GM18909 (cell line): ENCODE measurements at regions not wholly inside any gene's neighbourhood (a gene's known extent, or its start where the extent isn't known, plus 50 kb on each side); places are given as distances from the start of the nearest gene placed in this dataset.
A peak's percentile ranks its signal among the peaks of the same experiment; 100 is the strongest.
"Not testable (repeated sequence)": the region's sequence is repeated elsewhere in the genome, so short reads cannot be mapped to it uniquely, and the experiment has no call there.

ENCODE experiments used
- ATAC-seq: cut with Tn5 transposase; IDR thresholded peaks from one replicate; pipeline ENCODE4 v1.9.1; 2021; ENCODE audit warnings: mild to moderate bottlenecking; ENCODE audit not compliant: unreplicated experiment, poor library complexity

DNA sequence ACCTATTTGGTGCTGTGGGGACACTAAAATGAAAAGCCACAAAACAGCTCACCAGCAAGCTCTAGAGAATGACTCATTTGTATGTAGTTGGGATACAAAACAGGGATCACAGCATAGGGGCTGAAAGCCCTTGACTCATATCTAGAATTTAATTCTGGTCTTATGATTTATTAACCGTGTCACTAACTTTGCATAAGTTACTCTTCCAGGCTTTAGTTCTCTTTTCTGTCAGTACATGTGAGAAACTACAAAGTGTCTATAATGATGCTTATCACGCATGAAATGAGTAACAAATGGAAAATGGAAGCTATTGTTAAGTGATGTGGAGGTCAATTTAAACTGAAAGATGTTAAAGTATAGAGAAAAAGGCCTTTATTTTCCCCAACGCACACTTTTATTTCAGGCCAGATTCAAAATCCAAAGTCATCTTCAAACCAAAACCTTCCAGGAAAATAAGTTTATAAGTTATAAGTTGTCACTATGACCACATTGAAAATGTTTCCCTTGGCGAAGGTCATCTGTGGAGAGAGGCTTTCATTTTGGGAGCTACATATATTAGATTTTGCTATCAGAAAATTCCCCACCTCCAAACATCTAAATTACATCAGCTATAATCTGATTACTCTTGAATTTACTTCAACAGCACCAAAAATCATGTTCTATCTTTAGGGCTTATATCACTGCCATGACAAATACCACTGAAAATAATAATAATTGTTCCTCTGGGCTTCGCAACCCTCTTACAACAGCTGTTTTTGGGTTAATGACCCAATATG is 430.5 kb downstream of the MRPL39 start:
- ATAC-seq, result peak; percentile 92

DNA sequence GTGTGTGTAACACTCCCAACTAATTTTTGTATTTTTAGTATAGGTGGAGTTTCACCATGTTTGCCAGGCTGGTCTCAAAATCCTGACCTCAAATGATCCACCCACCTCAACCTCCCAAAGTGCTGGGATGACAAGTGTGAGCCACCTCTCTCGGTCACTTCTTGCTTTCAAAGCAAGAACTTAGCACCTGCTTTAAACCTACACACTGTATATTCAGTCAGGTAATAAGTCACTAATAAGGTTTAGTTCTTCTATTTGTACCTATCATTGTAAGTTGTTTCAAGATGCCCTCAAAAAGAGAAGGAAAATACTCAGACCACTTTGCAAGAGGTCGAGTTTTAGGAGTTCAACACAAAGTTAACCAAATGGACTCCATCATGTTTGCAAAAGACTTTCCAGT is 431.3 kb downstream of the MRPL39 start:
- peak; percentile 77 for ATAC-seq

DNA sequence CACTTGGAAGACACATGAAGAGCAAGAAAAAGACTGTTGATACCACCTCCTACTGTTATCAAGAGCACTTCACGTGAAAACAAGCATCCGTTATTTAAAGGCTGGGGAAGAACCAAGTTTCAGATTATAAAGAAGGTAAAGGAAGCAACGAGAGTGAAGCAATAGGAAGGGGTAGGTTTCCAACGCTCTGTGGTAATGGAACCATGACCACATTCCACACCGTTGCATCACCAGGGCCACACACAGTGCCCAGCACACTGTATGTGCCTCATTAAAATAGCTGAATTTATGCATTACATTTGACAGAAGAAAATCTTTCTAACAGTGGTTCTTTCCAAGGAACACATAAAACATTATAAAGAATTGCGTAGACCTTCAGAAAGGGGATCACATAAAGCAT is 435.8 kb downstream of the MRPL39 start:
- no peak for ATAC-seq

DNA sequence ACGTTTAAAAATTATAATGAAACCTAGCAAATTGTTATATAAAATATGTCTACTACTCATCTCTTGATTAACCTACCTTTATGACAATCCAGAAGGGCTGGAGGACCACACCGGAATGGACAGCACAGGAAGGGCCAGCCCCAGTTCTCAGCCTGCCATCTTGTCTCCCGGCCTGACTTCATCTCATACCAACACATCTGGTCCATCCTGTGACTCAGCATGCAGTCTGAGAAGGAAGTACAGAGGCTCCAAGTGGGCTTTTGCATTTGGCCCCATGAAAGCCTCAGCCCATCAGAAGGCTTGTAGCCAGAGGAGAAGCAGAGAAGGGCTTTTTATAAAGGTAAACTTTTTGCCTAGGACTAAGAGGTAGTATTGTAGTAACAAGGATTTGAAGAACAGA is 436.6 kb downstream of the MRPL39 start:
- no peak for ATAC-seq

DNA sequence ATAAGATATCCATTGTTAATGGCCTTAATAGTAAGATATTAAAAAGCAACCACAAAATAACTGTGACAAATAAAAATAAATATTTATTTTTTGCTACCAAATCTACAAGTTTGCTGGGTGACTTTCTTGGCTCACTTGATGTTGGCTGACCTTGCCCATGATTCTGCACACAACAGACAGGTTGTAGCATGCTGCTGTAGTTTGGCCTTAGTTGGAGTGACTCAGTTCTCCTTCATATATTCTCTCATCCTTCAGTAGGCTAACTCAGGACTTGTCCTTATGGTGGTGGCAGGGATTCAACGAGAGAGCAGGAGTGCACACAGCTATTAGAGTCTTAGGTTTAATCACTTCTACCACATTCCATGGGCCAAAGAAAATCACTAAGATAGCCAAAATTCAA is 437.9 kb downstream of the MRPL39 start:
- ATAC-seq, result no peak

DNA sequence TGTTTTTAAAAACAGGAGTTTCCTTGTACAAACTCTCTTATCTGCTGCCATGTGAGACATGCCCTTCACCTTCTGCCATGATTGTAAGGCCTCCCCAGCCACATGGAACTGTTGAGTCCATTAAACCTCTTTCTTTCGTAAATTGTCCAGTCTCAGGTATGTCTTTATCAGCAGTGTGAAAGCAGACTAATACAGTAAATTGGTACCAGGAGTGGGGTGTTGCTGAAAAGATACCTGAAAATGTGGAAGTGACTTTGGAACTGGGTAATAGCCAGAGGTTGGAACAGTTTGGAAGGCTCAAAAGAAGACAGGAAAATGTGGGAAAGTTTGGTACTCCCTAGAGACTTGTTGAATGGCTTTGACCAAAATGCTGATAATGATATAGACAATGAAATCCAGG is 440.4 kb downstream of the MRPL39 start:
- not testable (repeated sequence) for ATAC-seq

DNA sequence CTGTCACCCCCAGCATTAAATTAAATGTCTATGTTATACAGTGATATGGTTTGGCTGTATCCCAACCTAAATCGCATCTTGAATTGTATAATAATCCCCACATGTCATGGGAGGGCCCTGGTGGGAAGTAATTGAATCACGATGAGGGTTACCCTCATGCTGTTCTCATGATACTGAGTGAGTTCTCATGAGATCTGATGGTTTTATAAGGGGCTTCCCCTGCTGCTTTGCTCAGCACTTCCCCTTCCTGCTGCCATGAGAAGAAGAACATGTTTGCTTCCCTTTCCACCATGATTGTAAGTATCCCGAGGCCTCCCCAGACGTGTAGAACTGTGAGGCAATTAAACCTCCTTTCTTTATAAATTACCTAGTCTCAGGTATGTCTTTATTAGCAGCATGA is 445.7 kb downstream of the MRPL39 start:
- ATAC-seq, result no peak

DNA sequence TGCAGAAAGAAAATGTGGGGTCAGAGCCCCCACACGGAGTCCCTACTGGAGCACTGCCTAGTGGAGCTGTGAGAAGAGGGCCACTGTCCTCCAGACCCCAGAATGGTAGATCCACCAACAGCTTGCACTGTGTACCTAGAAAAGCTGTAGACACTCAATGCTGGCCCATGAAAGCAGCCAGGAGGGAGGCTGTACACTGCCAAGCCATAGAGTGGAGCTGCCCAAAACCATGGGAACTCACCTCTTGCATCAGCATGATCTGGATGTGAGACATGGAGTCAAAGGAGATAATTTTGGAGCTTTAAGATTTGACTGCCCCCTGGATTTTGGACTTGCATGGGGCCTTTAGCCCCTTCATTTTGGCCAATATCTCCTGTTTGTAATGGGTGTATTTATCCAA is 452.3 kb downstream of the MRPL39 start:
- ATAC-seq, result not testable (repeated sequence)

DNA sequence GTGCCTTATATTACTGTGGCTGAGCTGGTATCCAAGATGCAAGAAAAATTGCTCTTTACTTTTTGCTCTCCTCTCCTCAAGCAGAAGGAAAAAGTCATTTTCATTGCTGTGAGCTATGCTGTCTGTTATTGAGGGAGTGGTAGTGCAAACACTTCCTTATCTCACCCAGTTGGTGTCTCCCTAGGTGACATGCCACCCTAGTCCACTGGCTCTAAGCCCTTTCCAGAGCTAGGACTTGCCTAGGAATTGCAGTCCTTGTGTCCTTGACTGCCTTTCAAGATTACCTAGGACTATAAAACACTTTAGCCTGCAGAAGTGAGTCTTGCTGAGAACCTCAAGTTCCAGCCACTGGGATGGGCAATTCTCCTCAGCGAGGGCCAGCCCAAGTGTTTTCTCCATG is 458.3 kb downstream of the MRPL39 start:
- no peak for ATAC-seq

DNA sequence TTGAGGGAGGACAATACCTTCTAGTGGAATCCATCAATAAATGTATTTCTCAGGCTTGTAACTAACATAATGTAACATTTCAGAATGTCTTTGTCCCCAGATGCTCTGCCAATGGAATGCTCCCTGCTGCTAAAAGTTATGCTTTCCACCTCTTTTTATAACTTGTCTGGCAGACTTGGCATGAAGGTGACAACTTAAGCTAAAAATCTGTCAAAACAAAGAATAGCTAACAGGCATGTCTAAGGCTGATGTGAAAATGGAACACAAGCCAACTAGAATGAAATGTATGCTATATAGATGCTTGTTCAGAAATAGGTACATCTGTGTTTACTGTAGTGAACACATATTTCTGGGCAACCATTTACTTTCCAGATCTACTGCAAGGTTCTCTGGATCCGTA is 467.9 kb downstream of the MRPL39 start:
- no peak for ATAC-seq

DNA sequence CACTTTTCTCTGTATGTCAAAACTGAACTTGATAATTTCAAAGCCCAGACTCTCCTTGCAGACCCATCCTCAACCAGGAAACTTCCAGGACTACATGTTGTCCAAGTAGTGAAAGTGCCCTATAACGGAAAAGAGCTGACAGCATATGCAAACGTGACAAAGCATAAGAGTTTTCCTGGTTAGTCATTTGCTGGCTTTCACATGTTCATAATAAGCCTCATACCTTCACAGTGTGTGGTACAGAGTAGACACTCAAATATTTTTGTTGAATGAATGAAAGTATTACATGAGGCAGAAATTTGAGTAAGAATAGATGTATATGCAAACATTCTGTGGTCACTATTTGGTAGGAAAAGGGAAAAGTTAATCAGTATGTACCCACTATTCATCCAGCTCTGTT is 473.3 kb downstream of the MRPL39 start:
- ATAC-seq, result no peak

DNA sequence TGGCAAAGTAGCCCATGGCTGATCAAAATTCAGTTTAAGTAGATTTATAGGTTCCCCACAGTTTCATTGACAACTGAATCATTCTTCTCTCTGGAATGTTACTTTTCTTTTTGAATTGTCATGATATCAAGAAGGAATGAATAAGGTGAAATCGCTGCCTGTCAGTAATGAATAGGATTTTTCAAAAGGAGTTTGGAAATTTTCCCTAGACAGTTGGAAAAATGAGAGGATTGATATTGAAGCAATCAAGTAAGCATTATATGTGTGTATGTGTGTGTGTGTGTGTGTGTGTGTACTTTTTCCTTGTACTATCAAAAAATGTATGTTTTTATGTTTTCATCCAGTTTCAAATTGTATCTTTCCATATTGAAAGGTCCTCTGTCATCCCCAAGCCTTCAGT is 479.5 kb downstream of the MRPL39 start:
- no peak for ATAC-seq

DNA sequence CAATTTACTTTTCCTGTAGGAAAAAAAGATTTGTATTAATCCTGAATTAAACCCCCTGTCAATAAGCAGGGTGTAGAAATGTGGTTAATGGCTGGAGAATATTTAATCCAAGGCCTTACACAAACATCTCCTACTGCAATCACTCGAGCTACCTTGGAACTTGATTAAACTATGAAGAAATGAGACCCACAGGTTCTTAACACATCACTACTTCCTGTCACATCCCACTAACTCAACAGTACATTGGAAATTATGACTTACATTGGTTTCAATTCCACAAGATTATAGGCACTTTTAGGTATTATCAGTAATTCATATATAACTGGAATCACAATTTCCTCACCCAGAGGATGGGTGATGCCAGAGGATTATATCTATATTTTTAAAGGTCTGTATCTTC is 480.3 kb downstream of the MRPL39 start:
- no peak for ATAC-seq

DNA sequence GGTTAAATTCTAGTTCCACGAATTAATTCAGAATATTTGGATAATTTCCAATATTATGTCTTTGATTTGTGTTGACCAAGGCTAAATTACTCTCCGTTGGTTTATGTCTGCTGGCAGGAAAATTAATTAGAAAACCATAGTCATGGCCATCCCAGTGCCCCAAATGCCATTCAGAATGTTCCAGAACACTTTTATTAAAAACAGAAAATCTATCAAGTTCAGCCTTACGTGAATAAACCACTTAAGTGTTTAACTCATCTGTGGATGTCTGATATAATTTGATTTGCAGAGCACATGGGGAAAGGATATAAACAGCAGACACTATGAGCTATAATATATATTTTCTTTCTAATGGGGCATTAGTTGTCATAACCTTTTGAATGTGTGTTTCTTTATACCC is 480.7 kb downstream of the MRPL39 start:
- ATAC-seq, result no peak

DNA sequence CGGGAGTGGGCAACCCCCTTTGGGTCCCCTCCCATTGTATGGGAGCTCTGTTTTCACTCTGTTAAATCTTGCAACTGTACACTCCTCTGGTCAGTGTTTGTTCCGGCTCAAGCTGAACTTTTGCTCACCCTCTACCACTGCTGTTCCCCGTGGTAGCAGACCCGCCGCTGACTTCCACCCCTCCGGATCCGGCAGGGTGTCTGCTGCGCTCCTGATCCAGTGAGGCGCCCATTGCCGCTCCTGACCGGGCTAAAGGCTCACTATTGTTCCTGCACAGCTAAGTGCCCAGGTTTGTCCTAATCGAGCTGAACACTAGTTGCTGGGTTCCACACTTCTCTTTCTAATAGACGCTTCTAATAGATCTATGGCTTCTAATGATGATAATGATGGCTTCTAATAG is 488.6 kb downstream of the MRPL39 start:
- no peak for ATAC-seq

DNA sequence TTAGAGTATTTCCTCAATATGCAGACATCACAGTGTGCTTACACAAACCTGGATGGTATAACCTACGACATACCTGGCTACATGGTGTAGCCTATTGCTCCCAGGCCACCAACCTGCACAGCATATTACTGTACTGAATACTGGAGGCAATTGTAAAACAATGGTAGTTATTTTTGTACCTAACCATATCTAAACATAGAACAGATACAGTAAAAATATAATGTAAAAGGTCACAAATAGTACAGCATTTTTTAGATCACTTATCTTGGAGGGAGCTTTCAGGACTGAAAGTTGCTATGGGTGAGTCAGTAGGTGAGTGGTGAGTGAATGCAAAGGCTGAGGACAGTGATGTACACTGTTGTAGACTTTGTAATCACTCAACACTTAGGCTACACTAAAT is 492.3 kb downstream of the MRPL39 start:
- ATAC-seq, result peak; percentile 79

DNA sequence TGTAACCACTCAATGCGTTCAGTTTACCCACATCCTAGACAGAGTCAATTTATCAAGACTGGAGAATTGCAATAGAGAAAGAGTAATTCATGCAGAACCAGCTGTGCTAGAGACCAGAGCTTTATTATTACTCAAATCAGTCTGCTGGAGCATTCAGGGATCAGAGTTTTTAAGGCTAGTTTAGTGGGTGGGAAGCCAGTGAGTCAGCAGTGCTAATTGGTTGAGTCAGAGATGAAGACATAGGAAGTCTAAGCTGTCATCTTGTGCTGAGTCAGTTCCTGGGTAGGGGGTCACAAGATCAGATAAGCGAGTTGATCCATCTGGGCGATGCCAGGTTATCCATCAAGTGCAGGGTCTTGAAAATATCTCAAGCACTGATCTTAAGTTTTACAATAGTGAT is 499.6 kb downstream of the MRPL39 start:
- no peak for ATAC-seq

DNA sequence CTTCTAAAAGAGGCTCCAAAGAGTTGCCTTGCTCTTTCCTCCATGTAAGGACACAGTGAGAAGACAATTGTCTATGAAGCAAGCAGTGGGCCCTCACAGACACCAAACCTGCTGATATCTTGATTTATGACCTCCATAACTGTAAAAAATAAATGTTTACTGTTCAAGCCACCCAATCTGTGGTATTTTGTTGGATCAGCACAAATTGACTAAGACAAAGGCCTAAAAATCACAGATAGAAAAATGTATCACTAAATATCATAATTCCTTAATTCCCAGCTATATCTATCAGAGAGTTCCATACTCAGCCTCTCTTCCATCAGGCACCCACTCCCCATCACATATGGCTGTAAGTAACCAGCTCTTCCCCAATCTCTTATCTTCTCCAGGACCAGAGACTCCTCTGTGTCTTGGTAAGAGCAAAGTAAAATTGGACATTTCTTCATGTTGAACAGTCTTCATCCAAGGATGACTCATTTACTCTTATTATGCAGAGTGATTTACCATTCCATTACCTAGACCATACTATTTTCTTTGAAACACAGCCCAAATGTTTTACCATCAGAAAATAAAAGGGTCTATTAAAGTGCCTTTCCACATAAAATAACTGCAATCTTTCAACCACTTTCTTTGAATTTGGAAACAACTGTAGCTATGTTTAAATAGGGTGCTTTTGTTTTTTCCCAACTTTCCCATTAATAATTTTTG is 503.6 kb downstream of the MRPL39 start:
- no peak for ATAC-seq

DNA sequence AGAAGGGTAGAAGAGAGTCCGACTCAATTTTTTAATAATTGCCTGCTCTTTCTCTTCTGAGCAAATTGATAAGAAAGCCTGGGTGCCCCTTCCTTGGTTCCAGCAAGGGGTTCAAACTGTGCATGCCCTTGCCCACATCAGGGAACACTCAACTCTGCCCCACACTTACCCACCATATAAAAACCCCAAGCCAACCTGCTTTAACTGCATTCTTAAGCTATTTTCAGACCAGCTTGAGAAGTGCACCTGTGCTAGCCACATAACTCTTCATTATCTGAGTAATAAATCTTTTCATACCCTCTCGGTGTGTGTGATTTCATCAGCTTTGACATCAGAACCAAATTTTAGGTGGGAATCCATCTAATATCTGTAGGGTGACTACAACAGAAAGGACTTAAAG is 509.6 kb downstream of the MRPL39 start:
- ATAC-seq, result no peak

DNA sequence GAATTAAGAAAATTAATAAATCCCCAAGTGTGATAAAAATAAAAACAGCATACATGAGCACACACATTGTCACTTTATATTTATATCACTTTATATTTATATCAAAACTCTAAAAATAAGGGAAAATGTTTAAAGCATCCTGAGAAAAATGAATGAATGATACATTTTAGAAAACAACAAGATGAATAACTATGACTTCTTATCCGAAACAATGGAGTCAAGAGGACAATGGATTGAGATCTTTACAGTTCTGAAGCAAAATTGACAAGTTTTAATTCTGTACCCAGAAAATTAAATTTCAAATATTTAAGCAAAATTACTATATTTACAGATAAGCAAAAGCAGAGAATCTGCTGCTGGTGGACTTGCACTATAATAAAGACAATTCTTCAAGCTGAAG is 512.6 kb downstream of the MRPL39 start:
- no peak for ATAC-seq

DNA sequence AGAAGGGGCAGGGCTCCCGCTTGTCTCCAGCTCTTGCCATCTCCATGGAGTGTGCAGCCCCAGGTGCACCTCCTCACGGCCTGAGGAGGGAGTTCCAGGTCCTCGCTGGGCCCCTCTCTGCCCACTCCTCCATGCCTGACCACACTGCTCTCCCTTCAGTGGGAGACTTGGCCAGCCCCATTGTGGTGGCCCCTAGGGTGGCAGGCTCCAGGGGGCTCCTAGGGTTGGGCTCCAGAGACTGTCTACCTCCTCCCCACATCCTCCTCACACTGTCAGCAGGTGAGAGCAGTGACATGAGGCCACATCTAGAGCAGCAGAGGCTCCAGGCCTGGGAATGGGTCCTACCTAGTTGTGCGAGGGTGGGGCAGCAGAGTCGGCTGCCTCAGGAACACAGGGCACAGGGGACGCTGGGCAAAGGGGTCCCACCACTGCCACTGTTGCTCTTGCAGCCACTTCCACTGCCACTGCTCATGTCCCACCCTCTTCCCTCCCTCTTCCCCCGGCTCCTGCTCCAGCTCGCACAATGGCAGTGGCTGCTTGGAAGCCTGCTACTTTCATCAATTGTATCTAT is 514.8 kb downstream of the MRPL39 start:
- ATAC-seq, result no peak

DNA sequence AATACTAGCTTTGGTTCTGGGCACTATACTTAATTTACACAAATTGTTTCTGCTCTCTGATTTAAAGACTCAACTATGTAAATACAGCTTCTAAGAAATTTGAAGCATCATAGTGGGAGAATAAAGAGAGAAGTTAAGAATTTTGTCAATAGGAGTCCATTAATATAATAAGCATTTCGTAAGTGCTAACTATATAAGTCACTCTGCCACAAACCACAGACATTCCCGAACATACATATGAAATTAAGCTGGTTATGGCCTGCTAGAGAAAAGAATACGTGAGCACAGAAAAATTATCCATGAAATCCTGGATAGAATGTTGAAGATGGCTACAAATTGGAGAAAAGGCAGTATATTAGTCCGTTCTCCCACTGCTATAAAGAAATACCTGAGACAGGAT is 526.2 kb downstream of the MRPL39 start:
- ATAC-seq, result no peak
